Loucy (cell line): ENCODE measurements at regions not wholly inside any gene's neighbourhood (a gene's known extent, or its start where the extent isn't known, plus 50 kb on each side); places are given as distances from the start of the nearest gene placed in this dataset.

Experiments used
- H2AFZ ChIP-seq: fragments of 200-600 bp; sonication (generic); 2 replicates; pipeline ENCODE4 v1.6.0; 2016; ENCODE audit warnings: antibody characterized with exemption, mild to moderate bottlenecking, low read length, moderate library complexity
- H3F3A ChIP-seq: fragments of 200-600 bp; 2 replicates; pipeline ENCODE4 v1.6.0; 2016; ENCODE audit warnings: antibody characterized with exemption, low read depth, mild to moderate bottlenecking
- H3K27me3 ChIP-seq: fragments of 200-600 bp; sonication (generic); 2 replicates; pipeline ENCODE4 v1.6.1; 2014; ENCODE audit warnings: low read length, mild to moderate bottlenecking; ENCODE audit not compliant: insufficient read depth, poor library complexity, severe bottlenecking
- H3K36me3 ChIP-seq: fragments of 200-600 bp; sonication (generic); 2 replicates; pipeline ENCODE4 v1.6.1; 2016; ENCODE audit warnings: low read length; ENCODE audit not compliant: insufficient read depth
- H3K4me1 ChIP-seq: fragments of 200-600 bp; sonication (generic); 2 replicates; pipeline ENCODE4 v1.5.1; 2014; ENCODE audit warnings: low read length, mild to moderate bottlenecking; ENCODE audit not compliant: insufficient read depth, poor library complexity, severe bottlenecking
- H3K4me2 ChIP-seq: fragments of 200-600 bp; sonication (generic); 2 replicates; pipeline ENCODE4 v1.6.0; 2014; ENCODE audit warnings: antibody characterized with exemption, low read length, low read depth, mild to moderate bottlenecking; ENCODE audit not compliant: poor library complexity, severe bottlenecking
- H3K4me3 ChIP-seq: fragments of 200-600 bp; sonication (generic); 2 replicates; pipeline ENCODE4 v1.5.1; 2014; ENCODE audit warnings: low read length, mild to moderate bottlenecking, mixed read lengths; ENCODE audit not compliant: poor library complexity, severe bottlenecking
- H3K79me2 ChIP-seq: fragments of 200-600 bp; sonication (generic); 2 replicates; pipeline ENCODE4 v1.6.1; 2014; ENCODE audit warnings: low read length; ENCODE audit not compliant: insufficient read depth
- H3K9ac ChIP-seq: fragments of 200-600 bp; sonication (generic); 2 replicates; pipeline ENCODE4 v1.6.0; 2014; ENCODE audit warnings: mild to moderate bottlenecking, low read depth, low read length, moderate library complexity; ENCODE audit not compliant: poor library complexity, severe bottlenecking
- H3K9me2 ChIP-seq: fragments of 200-600 bp; sonication (generic); replicated peaks from 2 replicates; pipeline ENCODE4 v1.6.1; 2016; ENCODE audit warnings: low read depth, low read length, mixed read lengths
- H3K9me3 ChIP-seq: fragments of 200-600 bp; sonication (generic); 2 replicates; pipeline ENCODE4 v1.6.1; 2014; ENCODE audit warnings: mild to moderate bottlenecking, antibody characterized with exemption, low read length, low read depth; ENCODE audit not compliant: insufficient read depth
- H4K20me1 ChIP-seq: fragments of 200-600 bp; sonication (generic); 2 replicates; pipeline ENCODE4 v1.6.0; 2014; ENCODE audit warnings: antibody characterized with exemption, low read length, mild to moderate bottlenecking; ENCODE audit not compliant: insufficient read depth, poor library complexity, severe bottlenecking
- CTCF ChIP-seq: fragments of 200-600 bp; sonication (generic); conservative IDR thresholded peaks from 2 replicates; pipeline ENCODE4 v1.5.1; 2014; ENCODE audit warnings: mild to moderate bottlenecking, antibody characterized with exemption, low read length
- EZH2phosphoT487 ChIP-seq: fragments of 200-600 bp; IDR thresholded peaks from 2 replicates; pipeline ENCODE4 v1.6.1; 2018; ENCODE audit warnings: antibody characterized with exemption, mild to moderate bottlenecking, moderate library complexity, borderline replicate concordance

- Histone ChIP-seq H3K9ac (no peak overlapping the region), H3K9me2 (no peaks in the 10 kb centered on the region), H3K4me3 (no peak overlapping the region), H4K20me1 (no peaks in the 10 kb centered on the region), H3K4me2 (no peak overlapping the region), H3K27me3 (no peaks in the 10 kb centered on the region), H3F3A (no peaks in the 10 kb centered on the region), H2AFZ (no peak overlapping the region), H3K36me3 (no peaks in the 10 kb centered on the region), H3K9me3 (no peaks in the 10 kb centered on the region), H3K79me2 (no peaks in the 10 kb centered on the region), H3K4me1 (peaks cover 13% of the 10 kb centered on the region)
- no peak for TF ChIP-seq EZH2phosphoT487
- TF ChIP-seq CTCF, result no peak
Measured at GRCh38 chr1:65042467-65042866, 76.1 kb upstream of the JAK1 start.

- no peaks in the 10 kb centered on the region for H4K20me1 ChIP-seq
- no peak overlapping the region for H3K4me3 ChIP-seq
- H3K79me2 ChIP-seq, result no peaks in the 10 kb centered on the region
- H2AFZ ChIP-seq, result no peak overlapping the region
- no peak overlapping the region for H3K9ac ChIP-seq
- H3K36me3 ChIP-seq, result no peaks in the 10 kb centered on the region
- H3K27me3 ChIP-seq, result no peaks in the 10 kb centered on the region
- H3F3A ChIP-seq, result no peaks in the 10 kb centered on the region
- H3K4me2 ChIP-seq, result no peak overlapping the region
- no peak for TF ChIP-seq EZH2phosphoT487
- TF ChIP-seq CTCF, result no peak
- H3K9me3 ChIP-seq, result no peaks in the 10 kb centered on the region
- H3K4me1 ChIP-seq, result peaks cover 13% of the 10 kb centered on the region
- H3K9me2 ChIP-seq, result no peaks in the 10 kb centered on the region
Measured at GRCh38 chr1:65044411-65044810, 78.1 kb upstream of the JAK1 start.

DNA sequence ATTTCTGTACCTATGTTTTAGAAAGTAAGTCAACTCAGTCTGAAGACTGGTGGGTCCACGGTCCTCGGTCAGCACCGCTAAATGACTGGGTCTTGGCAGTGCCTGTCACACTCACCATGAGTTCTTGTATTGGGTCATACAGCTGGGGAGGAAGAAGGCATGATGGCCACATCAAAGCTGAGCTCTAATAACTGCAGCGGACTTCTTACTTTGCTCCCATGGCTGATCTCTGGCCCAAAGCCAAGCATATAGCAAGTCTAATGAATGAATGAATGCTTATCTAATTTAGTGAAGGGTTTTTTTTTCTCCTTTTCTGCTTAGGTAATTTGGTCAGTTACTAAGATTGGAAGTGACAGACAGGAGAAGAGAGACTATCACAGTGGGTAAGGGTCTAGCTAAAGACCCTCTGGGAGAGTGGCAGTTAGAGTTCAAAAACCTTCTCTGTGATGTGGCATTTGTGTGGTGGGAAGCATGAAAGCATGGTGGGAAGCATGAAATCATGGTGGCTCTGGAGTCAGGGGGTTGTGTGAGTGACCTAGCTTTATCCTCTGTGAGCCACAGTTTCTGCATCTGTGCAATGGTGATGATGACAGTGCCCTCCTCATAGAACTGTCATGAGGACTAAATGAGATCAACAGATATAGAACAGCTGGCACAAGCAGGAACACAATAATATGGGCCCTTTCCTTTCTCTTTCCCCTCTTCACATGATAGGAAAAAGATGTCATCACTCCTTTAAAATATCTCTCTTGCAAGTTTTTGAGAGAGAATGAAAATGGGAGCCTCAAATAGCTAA lies 78.9 kb upstream of the JAK1 start:
- Histone ChIP-seq H3K9me2 (no peaks in the 10 kb centered on the region), H3K4me2 (no peak overlapping the region), H3F3A (no peaks in the 10 kb centered on the region), H3K36me3 (no peaks in the 10 kb centered on the region), H3K4me3 (no peak overlapping the region), H3K9ac (no peak overlapping the region), H3K27me3 (no peaks in the 10 kb centered on the region), H3K79me2 (no peaks in the 10 kb centered on the region), H4K20me1 (no peaks in the 10 kb centered on the region), H3K4me1 (peaks cover 13% of the 10 kb centered on the region), H3K9me3 (no peaks in the 10 kb centered on the region), H2AFZ (no peak overlapping the region)
- TF ChIP-seq CTCF (no peak), EZH2phosphoT487 (no peak)
